GM12875 (cell line): ENCODE measurements at regions not wholly inside any gene's neighbourhood (a gene's known extent, or its start where the extent isn't known, plus 50 kb on each side); places are given as distances from the start of the nearest gene placed in this dataset.

Experiments used
- H3K4me3 ChIP-seq: one replicate; pipeline ENCODE4 v1.5.1; 2011; ENCODE audit warnings: low read depth, low read length, control low read depth
- TF ChIP-seq, protein P1 (sequence below): IDR thresholded peaks from 2 replicates; pipeline ENCODE4 v1.5.1; 2011; ENCODE audit warnings: low read depth, mild to moderate bottlenecking, control low read depth, inconsistent platforms, low read length, moderate library complexity, borderline replicate concordance; ENCODE audit not compliant: insufficient read depth

- no peak overlapping the region for H3K4me3 ChIP-seq
- TF ChIP-seq, protein P1, sequence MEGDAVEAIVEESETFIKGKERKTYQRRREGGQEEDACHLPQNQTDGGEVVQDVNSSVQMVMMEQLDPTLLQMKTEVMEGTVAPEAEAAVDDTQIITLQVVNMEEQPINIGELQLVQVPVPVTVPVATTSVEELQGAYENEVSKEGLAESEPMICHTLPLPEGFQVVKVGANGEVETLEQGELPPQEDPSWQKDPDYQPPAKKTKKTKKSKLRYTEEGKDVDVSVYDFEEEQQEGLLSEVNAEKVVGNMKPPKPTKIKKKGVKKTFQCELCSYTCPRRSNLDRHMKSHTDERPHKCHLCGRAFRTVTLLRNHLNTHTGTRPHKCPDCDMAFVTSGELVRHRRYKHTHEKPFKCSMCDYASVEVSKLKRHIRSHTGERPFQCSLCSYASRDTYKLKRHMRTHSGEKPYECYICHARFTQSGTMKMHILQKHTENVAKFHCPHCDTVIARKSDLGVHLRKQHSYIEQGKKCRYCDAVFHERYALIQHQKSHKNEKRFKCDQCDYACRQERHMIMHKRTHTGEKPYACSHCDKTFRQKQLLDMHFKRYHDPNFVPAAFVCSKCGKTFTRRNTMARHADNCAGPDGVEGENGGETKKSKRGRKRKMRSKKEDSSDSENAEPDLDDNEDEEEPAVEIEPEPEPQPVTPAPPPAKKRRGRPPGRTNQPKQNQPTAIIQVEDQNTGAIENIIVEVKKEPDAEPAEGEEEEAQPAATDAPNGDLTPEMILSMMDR, result no peak
Measured at GRCh38 chr16:52203096-52203495, 343.8 kb downstream of the TOX3 start.

GRCh38 chr16:52193441-52193840, 353.5 kb downstream of the TOX3 start:
- H3K4me3 ChIP-seq, result no peak overlapping the region
- TF ChIP-seq, protein P1, result no peak

- H3K4me3 ChIP-seq, result no peak overlapping the region
- TF ChIP-seq, protein P1, result peak; percentile 86
Measured at GRCh38 chr16:52191531-52192134, 355.3 kb downstream of the TOX3 start.

DNA sequence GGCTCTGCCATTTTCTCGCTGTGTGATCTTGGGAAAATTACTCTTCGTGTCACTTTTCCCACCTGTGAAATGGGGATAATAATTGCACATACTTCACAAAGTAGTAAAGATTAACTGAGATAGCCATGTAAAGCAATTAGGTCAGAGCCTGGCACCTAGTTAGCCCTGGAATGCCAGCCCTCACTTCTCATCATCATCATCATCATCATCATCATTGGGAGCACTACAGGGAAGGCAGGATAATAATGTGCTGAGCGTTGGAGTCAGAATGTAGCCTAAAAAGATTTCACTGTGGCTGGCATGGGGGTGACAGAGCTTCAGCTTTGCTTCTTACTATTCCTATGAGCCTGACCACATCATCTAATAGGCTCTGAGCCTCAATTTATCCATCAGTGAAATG, 362.6 kb downstream of the TOX3 start:
- H3K4me3 ChIP-seq, result no peak overlapping the region
- TF ChIP-seq, protein P1, result no peak

- TF ChIP-seq, protein P1, result no peak
- no peak overlapping the region for H3K4me3 ChIP-seq
Measured at GRCh38 chr16:52182840-52183239, 364.1 kb downstream of the TOX3 start.

DNA sequence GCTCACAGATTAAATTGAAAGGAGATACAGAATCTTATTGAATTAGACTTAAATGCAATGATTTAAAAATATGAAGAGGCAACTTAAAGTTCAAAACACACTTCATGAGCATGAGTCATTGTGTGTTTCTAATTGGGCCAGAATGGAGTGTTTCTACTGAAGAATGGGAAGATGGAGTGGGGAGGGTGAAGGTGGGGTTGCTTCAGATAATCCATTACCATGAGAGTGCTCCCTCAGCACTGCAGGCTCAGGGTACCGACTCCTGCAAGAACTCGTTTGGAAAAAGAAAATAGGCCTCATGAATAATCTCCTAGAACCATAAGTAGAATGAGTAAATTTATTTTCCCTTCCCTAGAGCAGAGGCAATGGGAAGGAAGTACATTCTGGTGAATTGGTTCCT, 372.8 kb downstream of the TOX3 start:
- TF ChIP-seq, protein P1, result no peak
- no peak overlapping the region for H3K4me3 ChIP-seq

- H3K4me3 ChIP-seq, result no peak overlapping the region
- TF ChIP-seq, protein P1, result no peak
Measured at GRCh38 chr16:52171481-52171880, 375.5 kb downstream of the TOX3 start.
